Osteocyte (in vitro differentiated cells): ENCODE measurements at regions not wholly inside any gene's neighbourhood (a gene's known extent, or its start where the extent isn't known, plus 50 kb on each side); places are given as distances from the start of the nearest gene placed in this dataset.

ENCODE experiments used
- DNase-seq: peaks from one replicate; pipeline ENCODE4 v3.0.0; 2021; ENCODE audit warnings: mixed read lengths; ENCODE audit not compliant: unreplicated experiment; ENCODE audit errors: extremely low spot score
- H3K27ac Mint-ChIP-seq: one replicate; pipeline ENCODE4 v1.8.0; 2021; ENCODE audit warnings: mild to moderate bottlenecking, mixed read lengths; ENCODE audit not compliant: unreplicated experiment
- H3K27me3 Mint-ChIP-seq: one replicate; pipeline ENCODE4 v1.8.0; 2021; ENCODE audit warnings: mixed read lengths; ENCODE audit not compliant: unreplicated experiment
- H3K36me3 Mint-ChIP-seq: one replicate; pipeline ENCODE4 v1.8.0; 2021; ENCODE audit warnings: mixed read lengths; ENCODE audit not compliant: unreplicated experiment
- H3K4me1 Mint-ChIP-seq: one replicate; pipeline ENCODE4 v1.8.0; 2021; ENCODE audit warnings: mixed read lengths; ENCODE audit not compliant: unreplicated experiment
- H3K4me3 Mint-ChIP-seq: one replicate; pipeline ENCODE4 v1.8.0; 2021; ENCODE audit warnings: mild to moderate bottlenecking, moderate library complexity, mixed read lengths; ENCODE audit not compliant: unreplicated experiment
- H3K9me3 Mint-ChIP-seq: one replicate; pipeline ENCODE4 v1.8.0; 2021; ENCODE audit warnings: mixed read lengths; ENCODE audit not compliant: unreplicated experiment
- CTCF ChIP-seq: fragments of 200-600 bp; sonication (generic); IDR thresholded peaks from 2 replicates; pipeline ENCODE4 v1.5.0; 2021; ENCODE audit warnings: antibody characterized with exemption, mild to moderate bottlenecking, moderate library complexity

- H3K4me1 Mint-ChIP-seq: no peaks in the 10 kb centered on the region
- TF ChIP-seq CTCF: no peak
- no peak overlapping the region for H3K4me3 Mint-ChIP-seq
- peaks cover 22% of the 10 kb centered on the region for H3K27me3 Mint-ChIP-seq
- DNase-seq: no peak
- no peak overlapping the region for H3K27ac Mint-ChIP-seq
- peaks cover 7% of the 10 kb centered on the region for H3K36me3 Mint-ChIP-seq
- peaks cover 19% of the 10 kb centered on the region for H3K9me3 Mint-ChIP-seq
These were observed 88.5 kb downstream of the GMNC start for GRCh38 chr3:190773948-190774347.

- Mint-ChIP-seq H3K27me3 (peaks cover 30% of the 10 kb centered on the region), H3K9me3 (peaks cover 19% of the 10 kb centered on the region), H3K36me3 (peaks cover 7% of the 10 kb centered on the region), H3K27ac (no peak overlapping the region), H3K4me3 (no peak overlapping the region), H3K4me1 (no peaks in the 10 kb centered on the region)
- no peak for TF ChIP-seq CTCF
- DNase-seq: no peak
These were observed 89.7 kb downstream of the GMNC start for GRCh38 chr3:190772831-190773230.

DNA sequence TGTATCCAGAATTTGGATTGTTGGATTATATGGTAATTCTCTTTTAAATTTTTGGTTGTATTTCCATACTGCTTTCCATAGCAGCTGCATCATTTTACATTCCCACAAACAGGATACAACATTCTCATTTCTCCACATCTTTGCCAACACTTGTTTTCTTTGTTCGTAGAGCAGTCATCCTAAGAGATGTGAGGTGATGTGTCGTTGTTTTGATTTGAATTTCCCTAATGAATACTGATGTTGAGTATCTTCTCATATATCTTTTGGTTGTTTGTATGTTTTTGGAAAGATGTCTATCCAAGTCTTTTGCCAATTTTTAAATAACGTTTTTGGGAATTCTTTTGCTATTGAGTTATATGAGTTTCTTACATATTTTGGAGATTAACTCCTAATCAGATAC is 93.6 kb downstream of the GMNC start:
- Mint-ChIP-seq H3K27me3 (peaks cover 49% of the 10 kb centered on the region), H3K4me3 (no peak overlapping the region), H3K27ac (no peak overlapping the region), H3K36me3 (peaks cover 7% of the 10 kb centered on the region), H3K4me1 (peaks cover 4% of the 10 kb centered on the region), H3K9me3 (peaks cover 19% of the 10 kb centered on the region)
- TF ChIP-seq CTCF: no peak
- no peak for DNase-seq

GRCh38 chr3:190767851-190768250 is 94.6 kb downstream of the GMNC start:
- Mint-ChIP-seq H3K4me3 (no peak overlapping the region), H3K27me3 (peaks cover 53% of the 10 kb centered on the region), H3K4me1 (peaks cover 4% of the 10 kb centered on the region), H3K9me3 (peaks cover 12% of the 10 kb centered on the region), H3K36me3 (peaks cover 5% of the 10 kb centered on the region), H3K27ac (no peak overlapping the region)
- no peak for TF ChIP-seq CTCF
- DNase-seq: no peak

DNA sequence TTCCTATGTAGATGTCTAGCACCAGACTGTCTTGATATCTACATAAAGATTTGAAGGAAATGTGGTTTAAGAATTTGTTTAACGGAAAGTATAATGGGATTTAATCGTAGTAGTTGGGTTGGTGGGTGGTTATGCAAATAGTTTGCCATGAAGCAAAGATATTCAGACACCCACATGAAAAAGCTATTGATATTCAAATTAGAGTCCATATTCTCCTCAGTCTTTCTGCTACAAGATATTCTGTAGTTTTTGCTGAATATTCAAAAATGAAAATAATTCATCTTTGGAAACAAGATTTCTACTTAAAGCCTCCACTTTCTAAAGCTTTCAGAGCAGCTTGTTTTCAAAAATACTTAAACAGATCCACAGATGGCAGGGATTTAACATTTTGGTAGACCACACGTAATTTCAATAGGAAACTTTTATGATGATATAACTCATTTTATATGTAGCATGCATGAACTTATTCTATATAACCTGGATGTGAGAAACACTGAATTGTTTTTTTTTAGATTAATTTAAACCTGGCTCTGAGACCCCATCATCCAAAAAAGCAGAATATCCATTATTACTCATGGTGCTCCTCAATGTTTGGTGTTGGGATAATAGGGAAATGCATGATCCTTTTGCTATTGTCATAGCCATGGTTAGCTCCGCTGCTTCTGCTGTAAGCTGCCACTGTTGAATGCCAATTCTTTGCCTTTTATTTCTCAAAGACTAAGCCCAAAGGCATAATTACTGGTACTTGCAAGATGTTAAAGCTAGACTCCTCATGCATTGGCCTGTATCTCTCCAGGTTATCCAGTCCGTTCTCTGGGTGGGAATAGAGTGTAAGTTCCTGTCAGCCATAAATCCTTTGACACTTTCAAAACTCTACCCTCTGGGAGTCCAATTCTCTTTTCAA is 98.0 kb downstream of the GMNC start:
- TF ChIP-seq CTCF: no peak
- no peak for DNase-seq
- Mint-ChIP-seq H3K27me3 (peaks cover 58% of the 10 kb centered on the region), H3K4me3 (no peak overlapping the region), H3K4me1 (peaks cover 9% of the 10 kb centered on the region), H3K36me3 (no peaks in the 10 kb centered on the region), H3K9me3 (no peaks in the 10 kb centered on the region), H3K27ac (no peak overlapping the region)
